Kidney epithelial cell (primary cell): ENCODE measurements at regions not wholly inside any gene's neighbourhood (a gene's known extent, or its start where the extent isn't known, plus 50 kb on each side); places are given as distances from the start of the nearest gene placed in this dataset.

Experiments used
- DNase-seq: peaks from one replicate; pipeline ENCODE4 v3.0.0-alpha.2; 2010; ENCODE audit warnings: low read depth
- H3K27me3 ChIP-seq: 2 replicates; pipeline ENCODE4 v1.6.0; 2011; ENCODE audit warnings: low read length; ENCODE audit not compliant: control insufficient read depth, insufficient read depth
- H3K36me3 ChIP-seq: 2 replicates; pipeline ENCODE4 v1.5.1; 2011; ENCODE audit warnings: low read length; ENCODE audit not compliant: control insufficient read depth, insufficient read depth
- H3K4me3 ChIP-seq: 2 replicates; pipeline ENCODE4 v1.5.1; 2011; ENCODE audit warnings: low read depth, mild to moderate bottlenecking, control low read depth, low read length
- TF ChIP-seq, protein P1 (sequence below): IDR thresholded peaks from 2 replicates; pipeline ENCODE4 v1.5.1; 2011; ENCODE audit warnings: mild to moderate bottlenecking, moderate library complexity, low read length, control low read depth, inconsistent platforms; ENCODE audit not compliant: insufficient read depth, poor library complexity, severe bottlenecking

DNA sequence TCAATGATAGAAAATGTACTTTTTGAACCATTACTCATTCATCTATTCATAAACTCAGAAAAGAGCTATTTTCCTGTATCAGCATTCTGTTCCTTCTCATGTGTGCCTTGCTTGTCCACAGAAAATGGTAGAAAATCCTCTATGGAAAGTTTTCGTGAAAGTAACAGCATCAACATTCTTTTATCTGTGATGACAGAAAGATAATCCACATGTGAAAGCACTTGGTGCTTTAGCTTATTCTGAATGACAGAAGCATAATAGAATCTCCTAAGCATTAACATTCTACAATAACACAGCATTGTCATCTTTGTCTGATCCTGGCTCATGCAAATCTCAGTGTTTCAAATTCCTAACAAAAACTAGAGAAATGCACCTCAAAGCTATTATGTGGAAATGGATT is 431.9 kb downstream of the ADAMTS20 start:
- H3K4me3 ChIP-seq, result no peak overlapping the region
- DNase-seq, result no peak
- no peaks in the 10 kb centered on the region for H3K27me3 ChIP-seq
- H3K36me3 ChIP-seq, result no peaks in the 10 kb centered on the region
- TF ChIP-seq, protein P1, sequence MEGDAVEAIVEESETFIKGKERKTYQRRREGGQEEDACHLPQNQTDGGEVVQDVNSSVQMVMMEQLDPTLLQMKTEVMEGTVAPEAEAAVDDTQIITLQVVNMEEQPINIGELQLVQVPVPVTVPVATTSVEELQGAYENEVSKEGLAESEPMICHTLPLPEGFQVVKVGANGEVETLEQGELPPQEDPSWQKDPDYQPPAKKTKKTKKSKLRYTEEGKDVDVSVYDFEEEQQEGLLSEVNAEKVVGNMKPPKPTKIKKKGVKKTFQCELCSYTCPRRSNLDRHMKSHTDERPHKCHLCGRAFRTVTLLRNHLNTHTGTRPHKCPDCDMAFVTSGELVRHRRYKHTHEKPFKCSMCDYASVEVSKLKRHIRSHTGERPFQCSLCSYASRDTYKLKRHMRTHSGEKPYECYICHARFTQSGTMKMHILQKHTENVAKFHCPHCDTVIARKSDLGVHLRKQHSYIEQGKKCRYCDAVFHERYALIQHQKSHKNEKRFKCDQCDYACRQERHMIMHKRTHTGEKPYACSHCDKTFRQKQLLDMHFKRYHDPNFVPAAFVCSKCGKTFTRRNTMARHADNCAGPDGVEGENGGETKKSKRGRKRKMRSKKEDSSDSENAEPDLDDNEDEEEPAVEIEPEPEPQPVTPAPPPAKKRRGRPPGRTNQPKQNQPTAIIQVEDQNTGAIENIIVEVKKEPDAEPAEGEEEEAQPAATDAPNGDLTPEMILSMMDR, result no peak

DNA sequence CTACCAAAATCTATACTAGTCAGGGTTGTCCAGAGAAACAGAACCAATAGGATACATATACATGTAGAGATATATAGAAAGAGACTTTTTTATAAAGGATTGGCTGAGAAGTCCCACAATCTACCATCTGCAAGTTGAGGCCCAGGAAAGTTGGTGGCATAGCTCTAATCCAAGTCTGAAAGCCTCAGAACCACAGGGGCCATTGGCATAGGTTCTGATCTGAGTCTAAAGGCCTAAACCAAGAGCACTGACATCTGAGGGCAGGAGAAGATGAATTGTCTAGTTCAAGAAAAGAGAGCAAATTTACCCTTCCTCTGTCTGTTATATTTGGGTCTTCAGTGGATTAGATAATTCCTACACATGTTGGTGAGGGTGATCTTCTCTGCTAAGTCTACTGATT is 433.1 kb downstream of the ADAMTS20 start:
- no peaks in the 10 kb centered on the region for H3K27me3 ChIP-seq
- H3K4me3 ChIP-seq, result no peak overlapping the region
- no peak for DNase-seq
- TF ChIP-seq, protein P1, result no peak
- no peaks in the 10 kb centered on the region for H3K36me3 ChIP-seq

DNA sequence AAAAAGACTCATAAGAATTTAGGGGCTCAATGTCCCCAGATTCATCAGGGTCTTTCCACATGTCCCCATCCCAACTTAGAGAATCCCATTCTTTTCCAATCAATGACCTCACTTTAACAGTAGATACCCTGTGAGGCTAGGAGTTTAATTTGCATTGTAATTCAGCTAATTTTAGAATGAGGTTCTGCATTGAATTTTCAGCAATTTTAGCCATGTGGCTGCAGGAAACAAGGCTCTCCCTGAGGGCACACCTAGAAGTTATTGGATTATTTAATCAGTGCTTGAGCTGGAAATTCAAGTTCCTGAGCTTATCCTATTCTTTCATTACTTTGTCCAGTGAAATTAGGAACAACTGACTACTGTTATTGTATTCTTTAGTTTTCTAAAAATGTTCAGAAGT is 433.8 kb downstream of the ADAMTS20 start:
- TF ChIP-seq, protein P1, result no peak
- H3K27me3 ChIP-seq, result no peaks in the 10 kb centered on the region
- no peak for DNase-seq
- H3K36me3 ChIP-seq, result no peaks in the 10 kb centered on the region
- no peak overlapping the region for H3K4me3 ChIP-seq

DNA sequence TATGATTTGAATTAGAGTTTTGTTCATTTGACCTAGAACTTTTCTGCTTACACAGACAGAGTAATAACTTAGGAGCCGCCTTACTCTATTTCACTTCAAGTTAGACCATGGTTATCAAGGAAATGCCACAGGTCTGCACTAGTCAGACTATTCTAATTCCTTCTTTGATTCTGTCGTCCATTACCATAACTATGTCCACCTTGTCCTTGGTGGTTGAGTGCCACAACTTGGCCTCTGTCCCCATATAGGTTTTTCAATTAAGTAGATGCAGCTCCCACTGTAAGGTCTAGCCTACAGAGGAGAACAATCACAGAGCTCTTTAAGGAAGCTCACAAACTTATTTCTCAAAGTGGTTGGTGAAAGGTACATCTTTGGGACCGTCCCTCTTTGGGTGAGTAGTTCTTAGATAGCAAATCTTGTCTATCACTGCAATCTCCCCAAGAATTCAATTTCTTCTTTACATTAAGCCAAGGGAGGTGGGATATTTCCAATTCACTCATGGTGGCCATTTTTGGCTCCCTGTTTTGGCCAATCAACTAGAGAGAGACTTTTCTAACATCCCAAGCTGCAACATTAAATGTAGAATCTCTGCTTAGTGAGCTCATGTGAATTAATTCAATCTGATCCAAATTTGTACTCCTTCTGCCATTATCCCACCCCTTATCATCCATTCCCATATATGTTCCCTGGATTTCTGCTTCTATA is 434.6 kb downstream of the ADAMTS20 start:
- TF ChIP-seq, protein P1, result no peak
- H3K27me3 ChIP-seq, result no peaks in the 10 kb centered on the region
- H3K36me3 ChIP-seq, result no peaks in the 10 kb centered on the region
- no peak for DNase-seq
- no peak overlapping the region for H3K4me3 ChIP-seq

DNA sequence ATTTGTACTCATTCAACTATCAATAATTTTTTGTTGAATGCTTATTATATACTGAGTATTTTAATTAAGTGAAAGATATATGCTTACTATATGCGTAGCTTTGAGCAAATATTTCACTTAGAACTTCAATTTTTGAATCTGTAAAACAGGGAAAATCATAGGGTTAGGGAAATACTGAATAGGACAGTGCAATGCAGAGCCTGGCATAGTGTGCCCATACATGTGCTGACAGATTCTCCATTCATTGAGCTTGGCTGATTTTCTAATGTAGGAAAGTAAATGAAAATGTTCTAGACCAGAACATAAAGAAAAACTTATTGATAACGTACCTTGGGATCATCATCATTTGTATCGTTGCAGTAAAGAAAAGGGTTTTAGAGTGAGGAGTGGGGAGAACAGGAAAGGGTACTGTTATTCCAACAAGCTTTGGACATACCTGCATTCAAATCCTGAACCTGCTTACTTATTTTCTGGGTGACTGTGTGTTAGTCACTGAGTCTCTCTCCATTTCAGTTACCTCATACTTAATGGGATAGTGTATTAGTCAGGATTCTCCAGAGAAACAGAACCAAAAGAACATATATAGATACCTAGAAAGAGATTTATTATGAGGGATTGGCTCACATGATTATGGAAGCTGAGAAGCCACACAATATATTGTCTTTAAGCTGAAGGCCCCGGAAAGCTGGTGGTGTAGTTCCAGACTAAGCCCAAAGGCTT is 436.4 kb downstream of the ADAMTS20 start:
- no peak for DNase-seq
- H3K36me3 ChIP-seq, result no peaks in the 10 kb centered on the region
- H3K27me3 ChIP-seq, result no peaks in the 10 kb centered on the region
- TF ChIP-seq, protein P1, result no peak
- H3K4me3 ChIP-seq, result no peak overlapping the region
